ENCODE measurements at regions not wholly inside any gene's neighbourhood (a gene's known extent, or its start where the extent isn't known, plus 50 kb on each side); places are given as distances from the start of the nearest gene placed in this dataset.
"Not testable (repeated sequence)": the region's sequence is repeated elsewhere in the genome, so short reads cannot be mapped to it uniquely, and the experiment has no call there.

DNA sequence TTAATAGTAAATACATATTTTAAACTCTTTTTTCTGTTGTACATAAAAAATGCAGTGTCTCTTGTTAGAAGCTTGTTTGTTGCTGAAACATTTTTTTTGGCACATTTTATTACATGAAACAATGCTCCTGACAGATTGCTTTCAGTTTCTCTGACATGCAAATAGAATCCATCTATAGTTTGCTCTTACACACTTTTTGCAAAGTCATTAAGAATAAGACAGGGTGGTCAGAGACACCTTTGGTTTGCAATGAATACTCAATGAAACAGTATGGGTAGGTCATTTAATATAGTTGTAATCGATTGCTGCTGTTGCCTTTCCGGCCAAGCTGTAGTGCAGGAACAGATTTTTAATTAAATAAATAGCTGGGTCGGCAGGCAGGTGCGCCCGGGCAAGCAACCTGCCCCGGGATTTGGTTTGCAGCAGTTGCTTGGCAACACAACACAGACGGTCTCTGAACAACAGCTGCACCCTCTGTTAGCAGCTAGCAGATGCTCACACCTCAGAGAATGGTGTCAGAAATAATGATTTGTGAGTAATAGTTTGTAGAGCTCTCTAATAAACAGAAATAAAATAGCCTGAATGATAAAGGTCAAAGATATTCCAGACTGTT is 115.7 kb upstream of the CACNA2D1 start:
- peak; percentile 98 for DNase-seq

DNA sequence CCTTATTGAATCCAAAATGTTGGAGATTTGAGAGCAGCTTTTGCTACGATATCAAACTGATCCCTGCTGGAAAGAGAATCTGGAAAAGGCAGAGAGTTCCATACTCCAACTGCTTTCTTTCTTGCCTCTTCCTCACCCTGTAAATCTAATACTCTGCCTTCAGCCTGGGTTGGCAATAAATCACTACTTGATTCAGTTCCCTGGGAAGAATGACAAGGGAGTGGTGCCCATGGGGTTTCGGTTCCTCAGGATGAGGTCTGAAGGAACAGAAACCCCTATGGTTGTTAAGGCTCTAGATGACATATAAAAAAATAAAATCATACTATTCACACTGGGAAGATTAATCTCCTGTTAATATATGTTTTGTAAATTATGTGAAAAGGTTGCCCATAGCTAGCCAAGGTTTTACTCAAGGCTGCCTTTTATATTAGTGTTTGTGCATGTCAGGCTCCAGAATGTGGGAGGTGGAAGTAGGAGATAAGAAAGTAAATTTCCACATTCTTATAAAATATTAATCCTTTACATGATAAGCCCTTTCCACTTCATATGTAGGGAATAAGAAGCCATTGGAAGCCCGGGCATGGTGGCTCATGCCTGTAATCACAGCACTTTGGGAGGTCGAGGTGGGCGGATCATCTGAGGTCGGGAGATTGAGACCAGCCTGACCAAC is 106.2 kb upstream of the CACNA2D1 start:
- DNase-seq = peak; percentile 30

DNA sequence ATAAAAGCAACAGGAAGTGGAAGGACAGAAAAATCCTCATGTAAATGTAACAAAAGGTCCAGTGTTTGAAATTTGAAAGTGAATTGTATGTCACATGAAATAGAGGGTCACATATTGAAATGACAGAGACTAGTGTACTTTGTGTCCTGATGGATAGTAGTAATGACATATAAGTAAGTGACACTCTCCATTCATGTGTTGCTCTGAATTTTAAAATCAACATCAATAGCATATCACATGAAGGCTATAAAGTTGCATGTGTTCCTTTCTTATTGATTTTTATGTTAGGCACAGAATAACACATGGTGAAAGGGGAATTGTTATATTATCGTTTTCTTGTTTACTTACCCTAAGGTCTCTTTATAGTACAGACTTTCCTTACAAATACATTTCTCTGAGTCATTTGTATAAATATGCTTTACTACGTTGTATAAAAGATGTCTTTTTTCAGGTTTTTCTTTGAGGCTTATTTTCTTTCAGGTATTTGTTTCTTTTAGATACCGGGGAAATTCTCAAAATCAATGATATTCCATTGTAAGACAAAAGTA is 104.6 kb upstream of the CACNA2D1 start:
- peak; percentile 41 for DNase-seq

DNA sequence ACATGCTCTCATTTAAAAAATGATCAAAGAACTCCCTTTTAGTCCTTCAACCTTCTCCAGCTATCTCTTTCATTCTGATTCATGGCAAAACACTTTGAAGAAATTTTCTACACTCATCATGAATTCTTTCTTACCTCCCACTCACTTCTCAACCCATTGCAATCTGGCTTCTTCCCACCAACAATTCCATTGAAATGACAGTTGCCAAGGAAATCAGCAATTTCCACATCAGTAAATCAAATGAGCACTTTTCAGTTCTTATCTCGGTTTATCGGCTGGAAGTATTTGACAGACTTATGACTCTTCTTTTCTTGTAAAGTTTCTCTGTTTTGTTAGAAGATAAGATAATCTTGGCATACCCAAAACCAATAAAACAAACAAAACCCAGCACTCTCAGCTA is 99.1 kb upstream of the CACNA2D1 start:
- no peak for DNase-seq

DNA sequence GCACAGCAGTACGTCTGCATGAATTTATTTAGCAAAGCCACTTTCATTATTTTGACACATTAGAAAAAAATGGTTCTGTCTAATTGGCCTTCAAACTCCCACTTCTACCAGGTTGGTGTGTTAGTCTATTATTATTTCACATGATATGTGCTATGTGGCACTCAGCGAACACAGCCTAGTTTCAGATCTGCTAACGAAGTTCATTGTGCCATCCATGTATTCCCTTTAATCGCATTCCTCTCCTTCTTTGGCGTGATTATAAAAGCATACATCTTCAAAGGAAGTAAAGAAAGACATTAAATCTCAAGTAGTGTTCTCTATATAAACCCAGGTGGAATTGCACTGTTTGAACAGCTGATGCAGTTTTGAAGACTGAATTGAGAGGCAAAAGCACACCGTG is 96.4 kb upstream of the CACNA2D1 start:
- peak; percentile 63 for DNase-seq

DNA sequence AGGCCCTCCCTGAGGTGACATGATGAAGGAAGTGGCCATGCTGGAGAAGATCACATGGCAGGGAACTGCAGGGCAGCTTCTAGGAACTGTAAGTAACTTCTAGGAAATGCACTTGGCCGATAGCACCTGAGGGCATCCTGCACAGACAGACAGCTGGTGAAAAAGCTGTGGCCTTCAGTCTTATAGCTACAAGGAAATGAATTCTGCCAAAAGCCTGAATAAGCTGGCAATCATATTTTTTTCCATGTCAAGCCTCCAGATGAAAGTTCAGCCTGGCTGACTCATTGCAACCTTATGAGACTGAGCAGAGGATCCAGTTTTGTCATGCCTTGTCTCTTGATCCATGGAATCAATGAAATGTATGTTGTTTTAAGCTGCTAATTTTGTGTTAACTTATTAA is 91.1 kb upstream of the CACNA2D1 start:
- no peak for DNase-seq

DNA sequence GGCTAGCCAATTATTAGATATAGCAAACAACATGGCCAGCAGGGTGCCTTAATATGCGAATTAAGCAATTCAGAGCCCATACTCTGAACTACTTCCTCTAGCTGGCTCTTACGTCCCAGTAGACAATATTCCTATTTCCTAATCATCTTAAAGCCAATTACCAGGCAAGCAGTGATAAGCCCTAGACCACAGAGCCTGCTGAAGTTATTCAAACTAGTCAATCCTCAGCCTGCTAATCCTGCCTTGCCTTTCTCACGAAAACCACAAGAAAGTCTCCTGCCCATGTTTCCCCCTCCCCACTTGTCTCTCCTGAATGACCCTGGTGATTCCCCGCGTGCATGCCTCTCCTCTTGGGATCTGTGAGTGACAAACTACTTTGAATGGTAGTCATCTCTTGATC is 86.8 kb upstream of the CACNA2D1 start:
- peak; percentile 51 for DNase-seq

DNA sequence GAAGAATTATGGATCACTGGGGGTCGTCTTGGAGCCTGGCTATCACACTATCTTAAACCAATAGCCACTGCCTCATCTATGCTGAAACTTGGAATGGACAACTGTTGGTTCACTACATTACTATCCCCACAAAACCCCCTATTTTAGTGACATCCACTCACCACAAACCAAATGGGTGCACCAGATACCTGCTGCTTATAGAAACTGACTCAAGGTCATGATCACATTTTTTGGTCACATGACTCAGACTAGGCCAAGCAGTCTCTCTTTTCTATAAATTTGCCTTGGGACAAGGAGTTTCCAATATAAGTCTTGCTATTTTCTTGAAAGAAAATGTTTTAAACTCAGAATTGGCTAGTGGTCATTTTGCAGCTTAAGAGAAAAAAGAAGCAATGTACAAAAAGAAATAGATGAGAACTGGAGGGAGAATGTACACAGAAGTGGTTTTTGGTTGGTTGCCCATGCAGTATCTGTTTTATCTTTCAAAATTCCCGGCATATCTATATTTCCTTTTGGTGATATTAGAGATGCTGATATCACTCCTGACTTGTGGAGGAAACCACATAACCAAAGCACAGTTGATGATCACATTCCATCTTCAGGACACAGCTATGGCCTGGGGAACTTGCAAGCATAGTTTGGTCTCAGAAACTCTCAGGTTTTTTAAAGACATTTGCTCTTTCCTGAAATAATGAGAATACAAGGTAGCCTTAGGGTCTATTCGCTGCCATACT is 85.2 kb upstream of the CACNA2D1 start:
- no peak for DNase-seq

DNA sequence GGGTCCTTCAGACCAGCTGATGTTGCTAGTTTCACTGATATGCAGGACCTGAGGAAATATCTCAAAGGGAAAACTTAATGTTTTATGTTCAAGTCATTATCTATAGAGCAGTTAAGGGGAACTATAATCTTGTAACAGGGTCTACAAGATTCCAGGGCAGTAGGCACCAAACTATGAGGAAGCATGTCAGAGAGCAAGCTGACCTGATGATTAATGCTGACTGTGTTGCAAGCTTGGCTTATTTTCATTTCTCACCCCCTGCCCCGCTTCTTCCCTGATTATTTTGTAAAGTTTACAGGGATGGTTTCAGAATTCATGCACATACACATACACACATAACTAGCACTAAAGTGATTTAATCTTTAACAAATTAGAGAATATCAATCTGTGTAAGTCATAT is 84.3 kb upstream of the CACNA2D1 start:
- no peak for DNase-seq

DNA sequence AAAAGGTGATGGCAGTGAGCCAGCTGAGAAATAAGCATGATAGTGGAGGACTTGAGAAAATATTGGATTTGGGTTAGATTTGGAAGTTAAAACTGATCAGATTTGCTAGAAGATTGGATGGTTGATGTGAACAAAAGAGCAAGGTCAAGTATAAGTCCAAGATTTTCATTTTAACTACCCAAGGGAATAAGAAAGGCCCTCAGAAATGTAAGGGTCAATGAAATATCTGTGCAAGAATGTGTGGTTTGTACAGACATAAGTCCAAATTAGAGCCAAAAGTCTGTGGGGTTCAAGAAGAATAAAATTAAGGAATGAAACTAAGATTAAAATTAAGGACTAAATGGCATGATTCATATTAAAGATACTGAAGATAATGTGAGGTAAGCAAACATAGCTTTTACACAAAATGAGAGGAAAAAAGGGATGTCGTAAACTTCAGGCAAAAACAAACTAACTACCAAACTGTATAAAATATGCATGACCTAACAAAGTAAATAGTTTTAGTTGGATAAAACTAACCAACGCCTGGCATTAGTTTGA is 78.4 kb upstream of the CACNA2D1 start:
- DNase-seq = no peak

DNA sequence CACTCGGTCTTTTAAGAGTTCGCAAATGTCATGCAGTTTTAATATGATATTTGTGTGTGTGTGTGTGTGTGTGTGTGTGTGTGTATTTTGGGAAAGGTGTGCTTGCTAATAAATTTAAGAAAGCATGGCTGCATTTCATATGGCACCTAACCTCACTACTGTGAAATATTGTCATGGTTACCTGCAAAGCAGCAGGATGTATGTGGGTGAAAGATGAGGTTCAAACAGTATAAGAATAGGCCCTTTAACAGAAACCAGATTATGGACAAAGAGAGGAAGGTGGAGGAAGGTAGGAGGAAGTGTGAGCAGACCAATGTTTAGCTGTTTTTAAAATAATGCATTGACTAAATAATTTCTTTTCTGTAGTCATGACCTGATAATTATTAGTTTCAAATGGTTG is 73.5 kb upstream of the CACNA2D1 start:
- no peak for DNase-seq

DNA sequence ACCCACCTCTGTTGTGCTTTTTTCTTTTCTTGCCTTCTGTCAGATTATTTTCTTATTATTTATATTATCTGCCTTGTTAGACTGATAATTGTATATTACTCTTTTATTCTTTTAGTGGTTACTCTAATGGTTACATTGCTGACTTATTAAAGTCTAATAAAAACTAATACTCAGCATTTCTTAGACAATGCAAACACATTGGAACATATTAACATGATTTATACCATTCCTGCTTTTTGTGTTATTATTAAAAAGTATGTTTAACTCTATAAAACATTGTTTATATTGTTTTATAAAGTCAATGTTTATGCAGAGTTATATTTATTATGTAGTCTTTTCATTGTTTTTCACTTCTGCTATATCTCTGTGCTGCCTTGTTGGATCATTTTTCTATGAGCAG is 68.0 kb upstream of the CACNA2D1 start:
- DNase-seq = no peak

DNA sequence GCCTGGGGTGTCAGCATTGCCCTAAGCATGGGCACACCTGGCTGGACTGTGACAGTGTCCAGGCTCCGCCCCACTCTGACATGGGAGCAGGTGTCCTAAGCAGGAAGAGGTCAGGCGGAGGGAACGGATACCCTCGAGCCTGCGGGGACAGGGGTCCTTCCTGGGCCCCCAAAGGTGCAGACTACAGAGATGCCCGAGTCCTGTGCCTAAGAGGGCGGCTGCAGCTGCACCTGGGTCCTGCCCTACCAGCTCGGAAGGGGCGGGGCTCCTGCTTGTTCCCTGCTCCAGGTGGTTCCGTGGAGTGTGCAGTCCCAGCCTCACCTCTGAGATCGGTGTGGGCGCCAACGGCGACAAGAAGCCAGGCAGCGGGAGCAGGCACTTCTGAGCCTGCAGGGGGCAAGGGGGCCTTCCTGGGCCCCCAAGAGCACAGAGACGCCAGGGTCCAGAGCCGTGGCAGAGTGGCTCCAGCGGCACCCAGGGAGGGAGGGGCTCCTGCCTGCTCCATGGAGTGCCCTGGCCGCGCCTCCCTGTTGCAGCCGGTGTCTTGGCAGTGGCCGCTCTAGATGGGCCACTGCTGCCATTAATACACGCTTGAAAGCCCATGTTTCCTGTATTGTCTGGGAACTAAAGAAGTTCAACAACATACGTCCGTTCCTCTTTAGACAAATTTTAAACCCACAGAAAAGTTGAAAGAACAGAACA is 64.5 kb upstream of the CACNA2D1 start:
- peak; percentile 97 for DNase-seq

DNA sequence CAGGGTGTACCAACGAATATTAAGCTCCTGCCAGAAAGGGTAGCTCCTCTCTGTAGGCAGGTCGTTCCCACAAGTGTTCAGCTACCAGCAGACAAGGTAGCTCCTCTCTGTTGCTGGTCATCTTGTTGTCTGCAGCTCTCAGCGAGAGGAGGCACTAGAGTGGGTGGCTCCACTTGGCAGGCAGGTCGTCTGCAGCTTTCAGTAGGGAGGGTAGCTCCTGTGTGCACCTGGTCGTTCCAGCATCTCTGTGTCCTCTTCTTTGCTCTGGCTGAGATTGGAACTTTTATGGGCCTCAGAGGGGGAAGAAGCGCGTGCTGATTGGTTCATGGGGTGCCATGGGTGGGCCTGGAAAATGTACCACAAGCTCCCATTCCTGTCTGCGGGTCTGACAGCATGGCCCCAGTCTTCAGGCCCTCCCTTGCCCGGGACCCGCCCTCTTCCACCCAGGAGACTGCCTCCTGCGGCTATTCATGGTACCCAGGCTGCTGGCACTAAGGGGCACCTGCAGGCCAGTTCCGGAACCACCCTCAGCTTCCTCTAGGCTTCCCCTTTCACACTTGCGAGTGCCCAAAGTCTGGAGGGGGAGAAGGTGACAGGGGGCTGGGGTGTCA is 63.9 kb upstream of the CACNA2D1 start:
- DNase-seq = peak; percentile 97

DNA sequence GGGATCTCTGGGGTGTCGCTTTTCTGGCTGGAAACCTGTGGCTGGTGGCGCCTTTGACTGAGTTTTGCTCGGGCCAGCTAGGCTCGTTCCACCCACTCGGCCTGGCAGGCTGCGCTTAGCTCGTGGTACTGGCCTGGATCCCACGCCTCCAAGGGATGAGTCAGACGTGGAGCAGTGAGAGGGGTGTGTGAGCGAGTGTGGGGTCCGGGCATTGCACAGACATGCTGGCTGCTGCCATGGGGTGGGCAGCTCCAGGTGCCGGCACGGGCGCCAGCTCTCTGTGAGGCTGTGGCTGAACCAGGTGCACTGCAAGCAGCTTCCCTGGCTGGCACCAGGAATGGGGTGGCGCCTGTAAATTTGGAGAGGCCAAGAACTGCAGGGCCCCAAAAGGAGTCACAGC is 63.1 kb upstream of the CACNA2D1 start:
- DNase-seq = peak; percentile 59

DNA sequence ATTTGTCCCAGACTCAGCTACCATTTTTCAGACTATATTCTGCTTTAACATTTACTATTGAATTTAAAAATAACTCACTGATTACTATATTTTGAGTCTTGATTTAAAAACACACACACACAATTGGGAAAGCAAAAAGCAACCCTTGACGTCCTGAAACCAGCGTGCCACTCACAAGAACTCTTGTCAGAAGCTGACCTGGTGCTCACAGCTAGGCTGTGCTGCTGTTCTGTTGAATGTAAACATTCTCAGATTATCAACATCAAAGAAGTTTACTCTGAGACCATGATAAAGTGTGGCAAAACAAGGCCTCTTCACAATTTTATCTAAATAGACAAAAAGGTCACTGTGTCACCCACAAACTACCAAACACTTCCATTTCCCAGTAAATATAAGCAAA is 62.6 kb upstream of the CACNA2D1 start:
- DNase-seq = peak; percentile 11

DNA sequence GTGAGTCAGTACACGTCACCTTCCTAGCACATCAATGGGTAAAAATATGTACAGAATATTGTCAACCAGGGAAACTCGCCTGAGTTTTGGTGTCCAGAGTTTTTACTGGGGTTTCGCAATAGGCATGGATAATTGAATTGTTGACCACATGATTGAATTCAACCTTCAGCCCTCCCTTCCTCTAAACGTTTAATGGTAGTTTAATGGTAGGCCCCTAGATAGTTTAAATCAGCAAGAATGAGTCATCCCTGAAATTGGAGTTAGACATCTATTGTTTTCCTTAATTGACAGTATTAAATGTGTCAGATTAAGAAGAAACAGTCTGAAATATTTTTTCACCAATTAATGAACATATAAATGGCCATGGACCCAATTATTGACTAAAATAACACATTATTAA is 57.8 kb upstream of the CACNA2D1 start:
- no peak for DNase-seq

DNA sequence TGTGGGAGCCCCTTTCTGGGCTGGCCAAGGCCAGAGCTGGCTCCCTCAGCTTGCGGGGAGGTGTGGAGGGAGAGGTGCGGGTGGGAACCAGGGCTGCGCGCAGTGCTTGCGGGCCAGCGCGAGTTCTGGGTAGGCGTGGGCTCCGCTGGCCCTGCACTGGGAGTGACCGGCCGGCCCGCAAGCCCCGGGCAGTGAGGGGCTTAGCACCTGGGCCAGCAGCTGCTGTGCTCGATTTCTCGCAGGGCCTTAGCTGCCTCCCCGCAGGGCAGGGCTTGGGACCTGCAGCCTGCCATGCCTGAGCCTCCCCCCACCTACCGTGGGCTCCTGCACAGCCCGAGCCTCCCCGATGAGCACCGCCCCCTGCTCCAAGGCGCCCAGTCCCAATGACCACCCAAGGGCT is 56.0 kb upstream of the CACNA2D1 start:
- DNase-seq = not testable (repeated sequence)

DNA sequence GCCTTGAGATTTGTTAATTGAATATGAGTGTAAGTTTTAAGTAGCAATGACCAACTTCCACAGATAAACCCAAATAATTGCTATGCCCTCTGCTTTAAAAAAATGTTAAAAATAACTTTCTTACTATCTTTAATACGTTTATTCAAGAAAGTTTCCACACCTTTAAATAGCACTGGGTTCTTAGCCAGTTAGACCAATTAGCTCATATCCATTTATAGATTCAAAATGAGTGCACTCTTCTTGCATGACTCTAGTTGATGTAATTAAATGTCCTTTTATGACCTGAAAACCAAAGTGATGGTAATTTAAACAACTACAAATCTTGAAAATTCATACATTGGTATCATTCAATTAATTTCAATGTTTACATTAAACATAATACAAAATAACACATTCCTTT is 50.8 kb upstream of the CACNA2D1 start:
- no peak for DNase-seq
